Liver (tissue), 3 donors: ENCODE measurements at regions not wholly inside any gene's neighbourhood (a gene's known extent, or its start where the extent isn't known, plus 50 kb on each side); places are given as distances from the start of the nearest gene placed in this dataset.
"Not testable (repeated sequence)": the region's sequence is repeated elsewhere in the genome, so short reads cannot be mapped to it uniquely, and the experiment has no call there.

Experiments
- ATF3 ChIP-seq: IDR thresholded peaks from 2 replicates; pipeline ENCODE4 v1.6.1; 2016; ENCODE audit warnings: antibody characterized with exemption
- CTCF ChIP-seq: fragments of 150-350 bp; IDR thresholded peaks from 2 replicates; pipeline ENCODE4 v1.5.1; 2017; ENCODE audit warnings: improper control_type of control experiment, low read depth, low read length; ENCODE audit not compliant: missing input control
- RAD21 ChIP-seq, 2 donors: IDR thresholded peaks; 2 replicates each; pipeline ENCODE4 v1.6.1; 2016; ENCODE audit warnings: antibody characterized with exemption in 2 of 2, mild to moderate bottlenecking in 2 of 2
- donor health status: healthy.
- donor health status: healthy.

DNA sequence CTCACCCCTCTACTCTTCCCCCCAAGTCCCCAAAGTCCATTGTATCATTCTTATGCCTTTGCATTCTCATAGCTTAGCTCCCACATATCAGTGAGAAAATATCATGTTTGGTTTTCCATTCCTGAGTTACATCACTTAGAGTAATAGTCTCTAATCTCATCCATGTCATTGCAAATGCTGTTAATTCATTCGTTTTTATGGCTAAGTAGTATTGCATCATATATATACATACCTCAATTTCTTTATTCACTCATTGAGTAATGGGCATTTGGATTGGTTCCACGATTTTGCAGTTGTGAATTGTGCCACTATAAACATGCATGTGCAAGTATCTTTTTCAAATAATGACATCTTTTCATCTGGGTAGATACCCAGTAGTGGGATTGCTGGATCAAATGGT is 596.3 kb upstream of the RBFOX1 start:
- not testable (repeated sequence) for TF ChIP-seq RAD21 (IDR thresholded peaks at IDR 0.05); CTCF; ATF3
